OCI-LY3 (cell line): ENCODE measurements at regions not wholly inside any gene's neighbourhood (a gene's known extent, or its start where the extent isn't known, plus 50 kb on each side); places are given as distances from the start of the nearest gene placed in this dataset.

Experiments used
- H2AFZ ChIP-seq: fragments of 200-600, 300-600 bp; shearing (Covaris generic); 2 replicates; pipeline ENCODE4 v1.6.0; 2014; ENCODE audit warnings: antibody characterized with exemption, low read depth, low read length
- H3K27ac ChIP-seq: fragments of 200-600, 300-600 bp; sonication (generic); 2 replicates; pipeline ENCODE4 v1.5.1; 2014; ENCODE audit warnings: mild to moderate bottlenecking, low read length, moderate library complexity, mixed read lengths
- H3K27me3 ChIP-seq: fragments of 200-600, 300-600 bp; sonication (generic); 2 replicates; pipeline ENCODE4 v1.6.1; 2014; ENCODE audit warnings: low read depth, low read length, mixed read lengths
- H3K36me3 ChIP-seq: fragments of 200-600, 300-600 bp; sonication (generic); replicated peaks from 2 replicates; pipeline ENCODE3; 2014; ENCODE audit warnings: low read depth, low read length, mixed read lengths
- H3K4me1 ChIP-seq: fragments of 300-600, 200-600 bp; sonication (generic); 2 replicates; pipeline ENCODE4 v1.6.1; 2014; ENCODE audit warnings: low read length, mixed read lengths
- H3K4me2 ChIP-seq: fragments of 200-600, 300-600 bp; sonication (generic); 2 replicates; pipeline ENCODE4 v1.6.1; 2014; ENCODE audit warnings: low read length, mixed read lengths
- H3K4me3 ChIP-seq: fragments of 300-600, 200-600 bp; sonication (generic); 2 replicates; pipeline ENCODE4 v1.5.1; 2014; ENCODE audit warnings: antibody characterized with exemption, mild to moderate bottlenecking, low read length, moderate library complexity
- H3K79me2 ChIP-seq: fragments of 300-600, 200-600 bp; shearing (Covaris generic); 2 replicates; pipeline ENCODE4 v1.6.1; 2014; ENCODE audit warnings: mild to moderate bottlenecking, low read length, mixed read lengths
- H3K9ac ChIP-seq: fragments of 300-600, 200-600 bp; shearing (Covaris generic); 2 replicates; pipeline ENCODE4 v1.6.0; 2014; ENCODE audit warnings: mild to moderate bottlenecking, low read length, moderate library complexity
- H3K9me3 ChIP-seq: fragments of 200-600, 300-600 bp; shearing (Covaris generic); 2 replicates; pipeline ENCODE4 v1.6.1; 2014; ENCODE audit warnings: low read length, mixed read lengths; ENCODE audit not compliant: insufficient read depth
- H4K20me1 ChIP-seq: fragments of 200-600, 300-600 bp; sonication (generic); 2 replicates; pipeline ENCODE4 v1.6.1; 2016; ENCODE audit warnings: low read length, mixed read lengths; ENCODE audit not compliant: insufficient read depth
- CTCF ChIP-seq: fragments of 200-600, 300-600 bp; sonication (generic); IDR thresholded peaks from 2 replicates; pipeline ENCODE4 v1.5.1; 2014; ENCODE audit warnings: antibody characterized with exemption, low read length, low read depth
- EZH2phosphoT487 ChIP-seq: fragments of 200-600 bp; shearing (Covaris generic); IDR thresholded peaks from 2 replicates; pipeline ENCODE4 v1.6.1; 2018; ENCODE audit warnings: antibody characterized with exemption, mixed run types, low read depth

- Histone ChIP-seq H3K4me1 (no peaks in the 10 kb centered on the region), H4K20me1 (no peaks in the 10 kb centered on the region), H3K9ac (no peak overlapping the region), H3K36me3 (no peaks in the 10 kb centered on the region), H3K4me2 (no peak overlapping the region), H3K4me3 (no peak overlapping the region), H3K27me3 (peaks cover 21% of the 10 kb centered on the region), H3K27ac (no peak overlapping the region), H2AFZ (no peak overlapping the region), H3K9me3 (no peaks in the 10 kb centered on the region), H3K79me2 (no peaks in the 10 kb centered on the region)
- TF ChIP-seq CTCF (no peak), EZH2phosphoT487 (no peak)
Observed at GRCh38 chr20:16974855-16975162, 226.7 kb downstream of the OTOR start.

- Histone ChIP-seq H4K20me1 (no peaks in the 10 kb centered on the region), H3K36me3 (no peaks in the 10 kb centered on the region), H3K4me2 (no peak overlapping the region), H3K27me3 (peaks cover 21% of the 10 kb centered on the region), H3K4me1 (no peaks in the 10 kb centered on the region), H3K9ac (no peak overlapping the region), H3K4me3 (no peak overlapping the region), H3K27ac (no peak overlapping the region), H2AFZ (no peak overlapping the region), H3K9me3 (no peaks in the 10 kb centered on the region), H3K79me2 (no peaks in the 10 kb centered on the region)
- TF ChIP-seq CTCF (no peak), EZH2phosphoT487 (no peak)
Observed at GRCh38 chr20:16975682-16976081, 227.5 kb downstream of the OTOR start.

- Histone ChIP-seq H3K9me3 (no peaks in the 10 kb centered on the region), H2AFZ (no peak overlapping the region), H3K9ac (no peak overlapping the region)
Observed at GRCh38 chr20:16978497-16978896, 230.3 kb downstream of the OTOR start.

GRCh38 chr20:16982091-16982726 lies 234.1 kb downstream of the OTOR start:
- peaks cover 11% of the 10 kb centered on the region for H3K27me3 ChIP-seq
- H3K27ac ChIP-seq = no peak overlapping the region
- no peak overlapping the region for H3K9ac ChIP-seq
- H3K4me2 ChIP-seq = no peak overlapping the region
- TF ChIP-seq CTCF (no peak), EZH2phosphoT487 (no peak)
- H3K36me3 ChIP-seq = no peaks in the 10 kb centered on the region
- no peak overlapping the region for H2AFZ ChIP-seq
- no peaks in the 10 kb centered on the region for H3K4me1 ChIP-seq
- H3K4me3 ChIP-seq = no peak overlapping the region
- no peaks in the 10 kb centered on the region for H4K20me1 ChIP-seq
- no peaks in the 10 kb centered on the region for H3K79me2 ChIP-seq
- no peaks in the 10 kb centered on the region for H3K9me3 ChIP-seq

More at GRCh38 chr20:16978497-16978896, 230.3 kb downstream of the OTOR start:
- no peaks in the 10 kb centered on the region for H3K36me3 ChIP-seq
- H3K4me2 ChIP-seq = no peak overlapping the region
- H3K4me1 ChIP-seq = no peaks in the 10 kb centered on the region
- no peaks in the 10 kb centered on the region for H3K79me2 ChIP-seq
- H4K20me1 ChIP-seq = no peaks in the 10 kb centered on the region
- no peak for TF ChIP-seq CTCF
- TF ChIP-seq EZH2phosphoT487 = no peak
- no peak overlapping the region for H3K27ac ChIP-seq
- peaks cover 3% of the 10 kb centered on the region; the same call in 1 of the 2 replicates for H3K27me3 ChIP-seq
- H3K4me3 ChIP-seq = no peak overlapping the region
